ENCODE measurements at regions not wholly inside any gene's neighbourhood (a gene's known extent, or its start where the extent isn't known, plus 50 kb on each side); places are given as distances from the start of the nearest gene placed in this dataset.

DNA sequence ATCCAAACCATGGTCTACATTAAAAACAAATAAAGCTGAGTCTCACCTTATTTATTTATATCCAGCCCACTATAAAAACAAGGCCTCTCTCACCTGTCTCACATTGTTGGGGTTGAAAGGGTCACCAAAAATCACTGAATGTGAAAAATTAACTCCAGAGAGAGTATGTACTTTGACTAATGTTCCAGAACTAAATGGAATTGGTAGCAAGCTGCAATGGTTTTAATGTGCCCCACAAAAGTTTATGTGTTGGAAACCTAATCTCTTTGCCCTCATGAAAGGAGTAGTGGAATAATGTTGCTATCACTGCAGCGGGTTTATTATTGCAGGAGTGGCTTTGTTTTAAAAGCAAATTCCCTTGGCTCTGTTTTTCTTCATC is 230.3 kb downstream of the LTN1 start:
- TF ChIP-seq, protein P1, sequence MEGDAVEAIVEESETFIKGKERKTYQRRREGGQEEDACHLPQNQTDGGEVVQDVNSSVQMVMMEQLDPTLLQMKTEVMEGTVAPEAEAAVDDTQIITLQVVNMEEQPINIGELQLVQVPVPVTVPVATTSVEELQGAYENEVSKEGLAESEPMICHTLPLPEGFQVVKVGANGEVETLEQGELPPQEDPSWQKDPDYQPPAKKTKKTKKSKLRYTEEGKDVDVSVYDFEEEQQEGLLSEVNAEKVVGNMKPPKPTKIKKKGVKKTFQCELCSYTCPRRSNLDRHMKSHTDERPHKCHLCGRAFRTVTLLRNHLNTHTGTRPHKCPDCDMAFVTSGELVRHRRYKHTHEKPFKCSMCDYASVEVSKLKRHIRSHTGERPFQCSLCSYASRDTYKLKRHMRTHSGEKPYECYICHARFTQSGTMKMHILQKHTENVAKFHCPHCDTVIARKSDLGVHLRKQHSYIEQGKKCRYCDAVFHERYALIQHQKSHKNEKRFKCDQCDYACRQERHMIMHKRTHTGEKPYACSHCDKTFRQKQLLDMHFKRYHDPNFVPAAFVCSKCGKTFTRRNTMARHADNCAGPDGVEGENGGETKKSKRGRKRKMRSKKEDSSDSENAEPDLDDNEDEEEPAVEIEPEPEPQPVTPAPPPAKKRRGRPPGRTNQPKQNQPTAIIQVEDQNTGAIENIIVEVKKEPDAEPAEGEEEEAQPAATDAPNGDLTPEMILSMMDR (conservative IDR thresholded peaks at IDR 0.05), result no peak
- no peak for TF ChIP-seq ZFX (IDR thresholded peaks at IDR 0.05)
